Right lobe of liver (tissue), 6 donors: ENCODE measurements at regions not wholly inside any gene's neighbourhood (a gene's known extent, or its start where the extent isn't known, plus 50 kb on each side); places are given as distances from the start of the nearest gene placed in this dataset.

Experiments
- ATAC-seq, 4 donors: fragments of 200-7000 bp; cut with Tn5 transposase; one replicate each; pipeline ENCODE4 v1.9.1; 2020; ENCODE audit warnings: mild to moderate bottlenecking in 4 of 4, moderate library complexity in 4 of 4
- DNase-seq, 3 donors: peaks; one replicate each; pipeline ENCODE4 v3.0.0-alpha.2; 2020
- H3K27ac ChIP-seq, 3 donors: fragments of 200-600 bp; one replicate each; pipeline ENCODE4 v1.8.0; 2022
- H3K27me3 ChIP-seq, 2 donors: fragments of 200-600 bp; one replicate each; pipeline ENCODE4 v1.8.0; 2022
- H3K36me3 ChIP-seq, 4 donors: fragments of 200-600 bp; sonication (generic) in 1 of 4; one replicate each; pipeline versions ENCODE4 v1.5.1 to v1.8.0; 2017 to 2022; ENCODE audit warnings: control low read depth in 1 of 4
- H3K4me1 ChIP-seq, 4 donors: fragments of 200-600 bp; sonication (generic) in 1 of 4; one replicate each; pipeline versions ENCODE4 v1.5.1 to v1.8.0; 2017 to 2022; ENCODE audit warnings: control low read depth in 1 of 4
- H3K4me3 ChIP-seq, 3 donors: fragments of 200-600 bp; one replicate each; pipeline ENCODE4 v1.8.0; 2022
- H3K9me3 ChIP-seq, 4 donors: fragments of 200-600 bp; sonication (generic) in 1 of 4; one replicate each; pipeline versions ENCODE4 v1.5.1 to v1.8.0; 2017 to 2022; ENCODE audit warnings: control low read depth in 1 of 4
- POLR2A ChIP-seq: fragments of 450-650 bp; IDR thresholded peaks from one replicate; pipeline ENCODE4 v1.6.1; 2017; ENCODE audit warnings: antibody characterized with exemption, mild to moderate bottlenecking
- WGBS: methylation state at CpG from one replicate; pipeline ENCODE4 v1.1.6; 2018; ENCODE audit warnings: low coverage, low lambda C conversion rate; ENCODE audit not compliant: insufficient coverage; ENCODE audit errors: missing lambda C conversion rate; 5-methylcytosine and 5-hydroxymethylcytosine counted together
- intact Hi-C, 2 donors: fragments of 100-400 bp; cut with DNase I; formaldehyde crosslinking; loops; one replicate each; pipeline versions ENCODE4 v1.11.2 to v1.14.1; 2022
- TF ChIP-seq, protein P1 (sequence below), 4 donors: fragments of 200-600 bp in 3 of 4; fragments of 450-650 bp in 1 of 4; IDR thresholded peaks; one replicate each; pipeline versions ENCODE4 v1.5.1 to v1.8.0; 2016 to 2022; ENCODE audit warnings: antibody characterized with exemption in 4 of 4, mild to moderate bottlenecking in 2 of 4
- donor health status: DM: no; HTN: yes; CAD: no.
- donor health status: DM: no; HTN: no; CAD: no.
- donor health status: DM: no; HTN: no; CAD: no.
- donor health status: DM: no; HTN: yes; CAD: no.
- donor health status: DM: no; HTN: yes; CAD: no.

DNA sequence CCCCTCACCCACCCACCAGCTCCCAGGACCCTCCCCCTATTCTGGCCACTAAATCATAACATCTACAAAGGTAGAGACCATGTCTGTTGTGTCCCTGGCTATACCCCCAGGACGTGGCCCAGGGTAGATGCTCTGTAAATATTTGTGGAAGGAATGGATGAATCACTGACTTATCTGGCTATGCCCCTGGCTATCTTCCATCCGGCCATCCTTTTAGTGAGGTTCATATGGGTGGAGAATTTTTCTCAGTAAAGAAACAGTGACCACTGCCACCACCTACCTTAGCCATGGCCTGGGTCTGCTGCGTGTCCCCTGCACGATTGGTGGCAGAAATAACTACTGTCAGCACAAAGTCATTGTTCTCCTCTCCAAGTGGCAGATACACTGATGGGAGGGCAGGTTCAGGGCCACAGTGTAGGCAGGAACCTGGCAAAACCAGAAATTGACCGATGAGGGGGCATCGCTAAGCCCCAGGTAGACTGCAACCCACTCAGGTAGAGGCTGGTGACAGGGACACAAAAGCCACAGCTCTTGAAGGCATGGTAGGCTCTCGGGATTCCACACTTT is 63.1 kb upstream of the BCO1 start:
- Histone ChIP-seq H3K27ac (no peak overlapping the region), H3K9me3 (no peaks in the 10 kb centered on the region), H3K4me3 (no peak overlapping the region), H3K27me3 (no peaks in the 10 kb centered on the region), H3K36me3 (no peaks in the 10 kb centered on the region), H3K4me1 (no peaks in the 10 kb centered on the region)
- TF ChIP-seq, protein P1, sequence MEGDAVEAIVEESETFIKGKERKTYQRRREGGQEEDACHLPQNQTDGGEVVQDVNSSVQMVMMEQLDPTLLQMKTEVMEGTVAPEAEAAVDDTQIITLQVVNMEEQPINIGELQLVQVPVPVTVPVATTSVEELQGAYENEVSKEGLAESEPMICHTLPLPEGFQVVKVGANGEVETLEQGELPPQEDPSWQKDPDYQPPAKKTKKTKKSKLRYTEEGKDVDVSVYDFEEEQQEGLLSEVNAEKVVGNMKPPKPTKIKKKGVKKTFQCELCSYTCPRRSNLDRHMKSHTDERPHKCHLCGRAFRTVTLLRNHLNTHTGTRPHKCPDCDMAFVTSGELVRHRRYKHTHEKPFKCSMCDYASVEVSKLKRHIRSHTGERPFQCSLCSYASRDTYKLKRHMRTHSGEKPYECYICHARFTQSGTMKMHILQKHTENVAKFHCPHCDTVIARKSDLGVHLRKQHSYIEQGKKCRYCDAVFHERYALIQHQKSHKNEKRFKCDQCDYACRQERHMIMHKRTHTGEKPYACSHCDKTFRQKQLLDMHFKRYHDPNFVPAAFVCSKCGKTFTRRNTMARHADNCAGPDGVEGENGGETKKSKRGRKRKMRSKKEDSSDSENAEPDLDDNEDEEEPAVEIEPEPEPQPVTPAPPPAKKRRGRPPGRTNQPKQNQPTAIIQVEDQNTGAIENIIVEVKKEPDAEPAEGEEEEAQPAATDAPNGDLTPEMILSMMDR (IDR thresholded peaks at IDR 0.05), result no peak
- no peak for TF ChIP-seq POLR2A
- DNase-seq, result no peak
- WGBS, result 49% methylated on average over 7 of the region's 7 CpGs
- intact Hi-C loops, result no loop called here
- peak in 3 of 4 donors; percentile 76 to 82 (median 79) for ATAC-seq

DNA sequence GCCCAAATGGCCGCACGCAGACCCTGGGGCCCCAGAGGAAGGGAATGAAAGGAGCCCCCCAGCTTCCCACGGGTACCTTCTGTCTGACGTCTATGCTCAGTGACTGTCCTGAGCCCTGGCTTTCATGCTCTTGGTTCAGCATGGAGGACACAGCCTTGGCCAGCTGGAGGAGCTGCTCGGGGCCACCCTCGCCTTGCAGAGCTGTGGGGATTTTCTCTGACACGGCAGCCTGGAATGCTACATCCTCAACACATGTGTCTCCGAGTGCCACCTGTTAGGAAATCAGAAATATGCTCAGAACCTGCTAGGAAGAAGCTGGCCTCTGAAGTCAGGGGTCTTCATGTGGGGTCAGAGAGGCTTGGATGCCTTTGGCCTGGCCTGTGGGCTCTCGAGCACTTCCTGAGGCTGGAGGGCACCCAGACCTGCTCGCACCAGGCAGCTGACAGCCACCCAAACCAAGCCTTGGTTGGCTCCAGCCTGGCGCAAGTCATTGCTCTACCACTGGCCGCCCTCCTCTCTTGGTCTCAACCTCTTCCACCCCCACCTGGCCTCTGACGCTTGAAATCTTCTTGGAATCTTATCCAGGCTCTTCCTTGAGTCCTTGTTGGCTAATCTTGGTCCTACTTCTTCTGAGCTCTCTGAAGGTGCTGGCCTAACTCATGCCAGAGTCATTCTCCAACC is 63.7 kb upstream of the BCO1 start:
- no peak overlapping the region for H3K27ac ChIP-seq
- no peaks in the 10 kb centered on the region for H3K36me3 ChIP-seq
- DNase-seq (no peak), ATAC-seq (peak in 1 of 4 donors; percentile 8)
- intact Hi-C loops, result no loop called here
- H3K4me3 ChIP-seq, result no peak overlapping the region
- TF ChIP-seq, protein P1 (IDR thresholded peaks at IDR 0.05), result no peak
- no peaks in the 10 kb centered on the region for H3K4me1 ChIP-seq
- no peaks in the 10 kb centered on the region for H3K27me3 ChIP-seq
- H3K9me3 ChIP-seq, result no peaks in the 10 kb centered on the region
- WGBS, result 88% methylated on average over 1 of the region's 13 CpGs

DNA sequence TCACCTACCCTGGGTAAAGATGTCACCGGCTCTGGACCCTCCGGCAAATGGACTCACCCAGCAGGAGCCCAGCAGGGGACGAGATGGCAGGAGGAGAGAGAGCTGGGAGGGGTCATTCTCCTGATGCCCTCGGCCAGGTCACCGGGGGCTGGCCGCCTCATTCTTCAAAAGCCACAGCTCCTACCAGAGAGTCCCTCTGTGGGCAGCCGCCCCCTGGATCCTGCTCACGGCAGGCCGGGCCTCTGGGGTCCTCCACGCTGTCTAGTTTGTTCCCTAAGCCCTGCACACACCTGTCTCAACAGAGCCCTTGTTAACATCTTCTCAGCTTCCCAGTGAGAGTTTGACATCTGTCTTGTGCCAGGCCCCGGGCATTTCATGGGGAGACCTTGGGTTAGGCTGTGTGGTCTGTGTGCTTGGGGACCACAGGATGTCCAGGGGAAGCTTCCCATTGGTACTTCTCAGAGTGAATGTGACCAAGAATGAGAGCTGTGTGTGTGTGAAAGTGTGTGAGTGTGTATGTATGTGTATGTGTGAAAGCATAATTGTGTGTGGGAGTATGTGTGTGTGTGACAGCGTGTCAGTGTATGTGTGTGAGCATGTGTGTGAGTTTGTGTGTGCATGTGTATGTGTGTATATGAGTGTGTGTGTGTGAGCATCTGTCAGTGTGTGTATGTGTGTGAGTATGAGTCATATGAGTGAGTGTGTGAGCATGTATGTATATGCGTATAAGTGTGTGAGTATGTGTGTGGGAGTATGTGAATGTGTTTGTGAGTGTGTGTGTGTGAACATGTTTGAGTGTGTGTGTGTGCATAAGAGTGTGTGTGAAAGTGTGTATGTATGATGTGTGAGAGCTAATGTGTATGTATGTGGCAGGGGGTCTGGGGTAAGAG is 65.5 kb upstream of the BCO1 start:
- TF ChIP-seq POLR2A, result no peak
- TF ChIP-seq, protein P1 (IDR thresholded peaks at IDR 0.05), result no peak
- H3K4me3 ChIP-seq, result no peak overlapping the region
- 83% methylated on average over 7 of the region's 13 CpGs for WGBS
- H3K9me3 ChIP-seq, result no peaks in the 10 kb centered on the region
- no peak overlapping the region for H3K27ac ChIP-seq
- no peak for DNase-seq
- ATAC-seq, result no peak
- H3K36me3 ChIP-seq, result no peaks in the 10 kb centered on the region
- intact Hi-C loops, result no loop called here
- no peaks in the 10 kb centered on the region for H3K27me3 ChIP-seq
- H3K4me1 ChIP-seq, result no peaks in the 10 kb centered on the region

DNA sequence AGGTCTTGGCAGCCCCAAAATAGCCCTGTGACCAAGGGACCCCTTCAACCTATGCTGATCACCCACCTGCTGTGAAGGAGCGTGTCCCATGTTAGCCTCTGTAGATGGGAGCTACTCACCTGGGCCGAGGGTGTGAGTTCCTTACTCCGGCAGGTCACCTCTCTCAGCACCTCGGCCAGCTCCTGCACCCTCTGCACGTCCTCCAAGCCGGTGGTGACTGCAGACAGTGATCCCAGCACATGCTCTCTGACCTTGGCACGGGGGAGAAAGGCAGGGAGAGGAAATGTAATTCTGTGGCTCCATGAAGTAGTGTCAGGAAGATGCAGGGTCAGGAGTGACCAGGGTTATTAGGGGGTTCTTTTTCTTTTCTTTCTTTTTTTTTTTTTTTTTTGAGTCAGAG is 67.7 kb upstream of the BCO1 start:
- no peaks in the 10 kb centered on the region for H3K36me3 ChIP-seq
- H3K27me3 ChIP-seq, result no peaks in the 10 kb centered on the region
- H3K27ac ChIP-seq, result no peak overlapping the region
- intact Hi-C loops, result no loop called here
- TF ChIP-seq POLR2A, result no peak
- TF ChIP-seq, protein P1 (IDR thresholded peaks at IDR 0.05), result no peak
- ATAC-seq (no peak), DNase-seq (no peak)
- WGBS, result 54% methylated on average over 5 of the region's 7 CpGs
- H3K4me3 ChIP-seq, result no peak overlapping the region
- H3K9me3 ChIP-seq, result no peaks in the 10 kb centered on the region
- H3K4me1 ChIP-seq, result no peaks in the 10 kb centered on the region
